ENCODE measurements at regions not wholly inside any gene's neighbourhood (a gene's known extent, or its start where the extent isn't known, plus 50 kb on each side); places are given as distances from the start of the nearest gene placed in this dataset.

DNA sequence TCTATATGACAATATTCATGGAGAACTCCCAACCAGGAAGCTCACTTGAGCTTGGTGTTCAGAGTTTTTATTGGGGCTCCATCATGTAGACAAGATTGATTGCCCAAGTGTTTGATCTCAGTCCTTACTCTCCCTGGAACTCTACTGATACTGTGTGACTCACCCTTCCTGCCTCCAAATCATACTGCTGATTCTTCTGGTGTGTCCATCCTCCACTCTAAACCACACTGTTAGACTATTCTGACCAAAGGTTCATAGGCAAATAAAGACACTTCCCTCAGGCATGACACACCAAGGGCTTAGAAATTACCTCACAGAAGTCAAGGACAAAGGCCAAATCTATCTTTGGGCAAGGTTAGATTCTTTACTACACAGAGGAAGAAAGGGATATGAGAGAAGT lies 107.9 kb upstream of the CDH20 start:
- TF ChIP-seq CTCF (conservative IDR thresholded peaks at IDR 0.05; ENCODE audit: low read depth, low read length), result no peak
- no peak for TF ChIP-seq POLR2A (IDR thresholded peaks at IDR 0.05; ENCODE audit: low read depth, low read length)

Measured in IMR-90 (cell line).